ENCODE measurements at regions not wholly inside any gene's neighbourhood (a gene's known extent, or its start where the extent isn't known, plus 50 kb on each side); places are given as distances from the start of the nearest gene placed in this dataset.
A peak's percentile ranks its signal among the peaks of the same experiment; 100 is the strongest.
"Not testable (repeated sequence)": the region's sequence is repeated elsewhere in the genome, so short reads cannot be mapped to it uniquely, and the experiment has no call there.

- DNase-seq = no peak
Observed at GRCh38 chrX:66902081-66902480, 263.2 kb upstream of the EDA2R start.

GRCh38 chrX:66900886-66901285, 262.0 kb upstream of the EDA2R start:
- no peak for DNase-seq

GRCh38 chrX:66892004-66892403, 253.1 kb upstream of the EDA2R start:
- DNase-seq = no peak

DNA sequence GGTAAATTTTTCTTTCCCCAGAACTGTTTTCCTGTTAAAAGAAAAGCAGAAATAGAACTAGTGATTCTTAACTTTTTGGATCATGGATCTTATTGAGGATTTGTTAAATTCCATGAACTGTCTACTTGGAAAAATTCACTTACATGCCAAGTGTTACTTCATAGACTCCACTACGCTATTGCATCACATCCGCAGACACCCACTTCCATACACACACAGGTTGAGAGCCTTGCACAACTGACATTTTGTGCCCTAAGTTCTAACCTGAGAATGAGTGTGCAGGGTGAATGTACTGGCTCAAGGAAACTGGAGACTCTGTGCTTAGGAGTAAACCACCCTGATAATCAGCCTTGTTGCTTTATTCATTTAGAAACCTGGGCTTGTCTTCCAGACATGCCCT, 250.5 kb upstream of the EDA2R start:
- DNase-seq = no peak

DNA sequence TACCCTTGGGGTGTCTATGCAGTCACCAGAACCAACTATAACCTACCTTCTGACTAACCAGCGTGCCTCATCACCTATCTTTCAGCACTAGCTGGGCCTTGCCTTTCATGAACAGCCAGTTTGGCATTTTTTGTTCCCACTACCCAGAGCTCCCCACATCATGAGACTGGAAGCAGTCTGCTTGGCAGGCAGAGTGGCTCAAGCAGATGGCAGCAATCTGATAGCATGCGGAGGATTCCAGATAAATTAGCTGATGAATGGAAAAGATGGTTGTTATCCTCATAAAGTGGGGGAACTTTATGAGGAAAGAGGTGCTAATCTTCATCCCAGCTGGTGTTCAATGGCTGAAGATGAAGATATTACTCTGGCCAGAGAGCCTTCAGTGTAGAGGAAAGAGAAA, 243.2 kb upstream of the EDA2R start:
- no peak for DNase-seq

GRCh38 chrX:66876776-66877175, 237.9 kb upstream of the EDA2R start:
- DNase-seq = no peak

DNA sequence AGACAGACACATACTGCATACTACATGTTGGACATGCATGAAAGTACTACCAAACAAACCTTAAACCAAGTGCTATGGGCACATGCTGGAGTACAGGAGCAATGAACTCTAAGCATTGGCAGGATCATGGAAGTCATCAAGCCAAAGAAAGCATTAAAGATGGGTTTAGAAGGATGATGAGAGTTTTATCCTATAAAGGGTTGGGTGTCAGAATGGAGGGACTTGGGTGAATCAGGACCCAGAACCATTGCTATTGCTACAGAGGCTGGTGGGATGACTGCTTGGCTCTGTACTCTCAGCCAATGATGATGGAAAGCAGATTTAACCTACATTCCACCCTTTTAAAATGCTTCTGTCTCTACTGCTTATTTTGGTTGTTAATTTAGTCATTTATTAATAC, 233.9 kb upstream of the EDA2R start:
- DNase-seq = no peak

DNA sequence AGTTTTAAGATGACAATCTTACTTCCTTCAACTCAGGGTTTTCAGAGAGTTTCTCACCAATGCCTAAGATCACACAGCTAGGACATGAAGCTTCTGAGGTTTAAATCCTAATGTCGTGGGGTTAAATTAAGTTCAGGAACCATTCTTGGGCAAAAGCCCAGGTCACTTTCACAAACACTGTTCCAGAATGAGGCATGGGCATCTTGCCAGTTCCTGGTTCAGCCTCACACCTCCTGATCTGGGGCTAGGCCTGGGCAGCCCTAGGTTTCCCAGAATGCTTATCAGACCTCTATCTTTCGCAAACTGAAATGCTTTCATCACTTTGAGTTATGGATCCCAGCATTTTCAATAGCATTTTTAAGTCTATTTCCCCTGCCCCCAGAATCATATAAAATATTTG, 224.8 kb upstream of the EDA2R start:
- DNase-seq = no peak

- no peak for DNase-seq
Observed at GRCh38 chrX:66833426-66833825, 194.5 kb upstream of the EDA2R start.

DNA sequence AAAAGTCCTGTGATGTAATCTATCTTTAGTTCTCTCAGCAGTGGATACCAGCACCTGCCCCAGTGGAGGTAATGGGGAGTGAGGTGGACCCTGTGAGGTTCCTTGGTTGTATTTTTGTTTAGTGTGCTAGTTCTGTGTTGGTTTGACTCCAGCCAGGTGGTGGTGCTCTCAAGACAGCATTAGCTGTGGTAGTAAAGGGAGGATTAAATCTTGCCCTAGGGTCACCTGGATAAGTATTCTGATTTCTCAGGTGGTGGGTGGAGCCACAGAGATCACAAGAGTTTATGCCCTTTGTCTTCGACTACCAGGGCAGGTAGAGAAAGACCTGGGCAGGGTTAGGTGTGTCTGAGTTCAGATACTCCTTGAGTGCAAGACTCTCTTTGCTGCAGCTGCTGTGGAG, 176.3 kb upstream of the EDA2R start:
- no peak for DNase-seq

DNA sequence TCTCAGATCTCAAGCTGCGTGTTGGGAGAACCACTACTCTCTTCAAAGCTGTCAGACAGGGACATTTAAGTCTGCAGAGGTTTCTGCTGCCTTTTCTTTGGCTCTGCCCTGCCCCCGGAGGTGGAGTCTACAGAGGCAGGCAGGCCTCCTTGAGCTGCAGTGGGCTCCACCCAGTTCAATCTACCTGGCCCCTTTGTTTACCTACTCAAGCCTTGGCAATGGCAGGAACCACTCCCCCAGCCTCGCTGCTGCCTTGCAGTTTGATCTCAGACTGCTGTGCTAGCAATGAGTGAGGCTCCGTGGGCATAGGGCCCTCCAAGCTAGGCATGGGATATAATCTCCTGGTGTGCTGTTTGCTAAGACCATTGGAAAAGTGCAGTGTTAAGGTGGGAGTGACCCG, 155.6 kb upstream of the EDA2R start:
- not testable (repeated sequence) for DNase-seq

DNA sequence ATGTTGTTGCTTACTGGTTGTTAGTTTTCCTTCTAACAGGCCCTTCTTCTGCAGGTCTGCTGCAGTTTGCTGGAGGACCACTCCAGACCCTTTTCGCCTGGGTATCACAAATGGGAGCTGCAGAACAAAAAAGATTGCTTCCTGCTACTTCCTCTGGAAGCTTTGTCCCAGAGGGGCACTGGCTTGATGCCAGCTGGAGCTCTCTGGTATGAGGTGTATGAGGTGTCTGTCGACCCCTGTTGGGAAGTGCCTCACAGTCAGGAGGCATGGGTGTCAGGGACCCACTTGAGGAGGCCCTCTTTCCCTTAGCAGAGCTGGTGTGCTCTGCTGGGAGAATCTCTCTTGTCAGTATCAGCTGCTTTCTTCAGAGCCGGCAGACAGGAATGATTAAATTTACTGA, 127.4 kb upstream of the EDA2R start:
- no peak for DNase-seq

GRCh38 chrX:66760651-66761050, 121.8 kb upstream of the EDA2R start:
- no peak for DNase-seq

DNA sequence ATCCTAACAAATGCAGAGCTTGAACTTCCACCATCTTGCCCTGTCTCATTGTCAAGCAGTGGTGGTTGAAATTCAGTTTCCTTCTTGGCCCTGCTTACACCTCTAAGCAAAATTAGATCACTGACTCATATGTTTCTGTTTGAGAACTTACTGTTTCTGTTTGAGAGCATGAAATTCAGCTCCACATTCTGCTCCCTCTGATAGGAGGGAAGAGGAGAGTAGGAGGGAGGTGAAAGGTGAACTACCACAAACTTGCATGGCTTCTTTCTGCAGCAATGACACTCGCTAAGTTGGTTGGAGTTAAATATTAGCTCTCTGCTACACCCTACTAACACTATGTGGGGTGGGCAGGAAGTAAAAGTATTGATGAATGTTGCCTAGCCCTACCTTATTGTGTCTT, 117.8 kb upstream of the EDA2R start:
- no peak for DNase-seq

- no peak for DNase-seq
Observed at GRCh38 chrX:66751136-66751782, 112.4 kb upstream of the EDA2R start.

DNA sequence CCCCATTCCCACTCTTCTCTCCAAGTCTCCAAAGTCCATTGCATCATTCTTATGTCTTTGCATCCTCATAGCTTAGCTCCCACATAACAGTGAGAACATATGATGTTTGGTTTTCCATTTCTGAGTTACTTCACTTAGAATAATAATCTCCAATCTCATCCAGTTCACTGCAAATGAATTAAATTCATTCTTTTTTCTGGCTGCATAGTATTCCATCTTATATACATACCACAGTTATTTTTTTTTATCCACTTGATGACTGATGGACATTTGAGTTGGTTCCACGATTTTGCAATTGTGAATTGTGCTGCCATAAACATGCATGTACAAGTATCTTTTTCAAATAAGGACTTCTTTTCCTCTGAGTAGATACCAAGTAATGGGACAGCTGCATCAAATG, 105.6 kb upstream of the EDA2R start:
- not testable (repeated sequence) for DNase-seq

DNA sequence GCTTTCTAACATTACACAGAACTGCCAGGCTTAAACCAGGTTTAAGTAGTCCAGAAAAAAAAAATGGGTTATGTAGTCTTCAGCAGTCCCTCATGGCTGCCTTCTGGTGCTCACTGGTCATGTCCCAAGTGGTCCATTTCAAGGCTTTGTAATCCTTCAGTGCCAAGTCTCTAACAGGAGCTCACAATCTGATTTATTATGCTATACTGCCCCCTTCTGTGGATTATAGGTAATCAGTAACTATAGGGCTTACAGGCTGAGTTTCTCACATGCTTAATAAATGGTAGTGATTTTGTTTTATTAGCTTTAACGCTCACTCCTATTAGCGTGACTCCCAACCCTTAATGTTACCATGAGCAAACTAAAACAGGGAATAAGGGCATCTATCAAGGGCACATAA, 92.5 kb upstream of the EDA2R start:
- DNase-seq = no peak

DNA sequence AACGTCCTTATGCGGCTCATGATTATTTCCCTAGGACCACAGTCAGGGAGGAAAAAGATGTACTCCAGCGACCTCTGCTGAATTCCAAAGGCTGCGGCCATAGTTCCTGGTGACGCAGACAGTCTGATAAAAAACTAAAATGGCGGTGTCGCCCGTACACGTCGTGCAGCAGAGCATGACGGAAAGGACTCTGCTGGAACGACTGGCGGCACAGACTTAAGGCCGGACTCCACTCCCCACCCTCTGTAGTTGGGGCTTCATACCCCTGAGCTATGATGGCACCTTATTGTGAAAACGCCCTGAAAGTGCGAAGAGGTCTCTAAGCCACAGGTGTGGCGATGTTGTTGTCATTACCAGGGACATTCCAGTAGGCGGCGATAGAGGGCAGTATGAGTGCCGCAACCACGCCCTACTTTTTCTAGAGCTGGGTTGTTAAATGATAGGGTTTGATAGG, 90.0 kb upstream of the EDA2R start:
- peak; percentile 45 for DNase-seq

- DNase-seq = no peak
Observed at GRCh38 chrX:66717926-66718325, 79.0 kb upstream of the EDA2R start.

GRCh38 chrX:66698273-66699204, 59.7 kb upstream of the EDA2R start:
- no peak for DNase-seq

DNA sequence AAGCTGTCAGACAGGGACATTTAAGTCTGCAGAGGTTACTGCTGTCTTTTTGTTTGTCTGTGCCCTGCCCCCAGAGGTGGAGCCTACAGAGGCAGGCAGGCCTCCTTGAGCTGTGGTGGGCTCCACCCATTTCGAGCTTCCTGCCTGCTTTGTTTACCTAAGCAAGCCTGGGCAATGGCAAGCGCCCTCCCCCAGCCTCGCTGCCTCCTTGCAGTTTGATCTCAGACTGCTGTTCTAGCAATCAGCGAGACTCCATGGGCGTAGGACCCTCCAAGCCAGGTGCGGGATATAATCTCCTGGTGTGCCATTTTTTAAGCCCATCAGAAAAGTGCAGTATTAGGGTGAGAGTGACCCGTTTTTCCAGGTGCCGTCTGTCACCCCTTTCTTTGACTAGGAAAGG, 53.6 kb upstream of the EDA2R start:
- DNase-seq = not testable (repeated sequence)
